Activated CD8-positive, alpha-beta memory T cell treated with anti-CD3 and anti-CD28 coated beads for 4 hours (primary cell): ENCODE measurements at regions not wholly inside any gene's neighbourhood (a gene's known extent, or its start where the extent isn't known, plus 50 kb on each side); places are given as distances from the start of the nearest gene placed in this dataset.

Experiments
- DNase-seq, 2 donors: peaks; one replicate each; pipeline ENCODE4 v3.0.0-alpha.2; 2020; ENCODE audit warnings: low read depth in 2 of 2

GRCh38 chr2:129296396-129296795, 683.1 kb upstream of the RAB6C start:
- no peak for DNase-seq

- DNase-seq, result no peak
Measured at GRCh38 chr2:129296806-129297205, 682.7 kb upstream of the RAB6C start.

- DNase-seq, result no peak
Measured at GRCh38 chr2:129297430-129297829, 682.0 kb upstream of the RAB6C start.

GRCh38 chr2:129299338-129299737, 680.1 kb upstream of the RAB6C start:
- DNase-seq, result no peak

- no peak for DNase-seq
Measured at GRCh38 chr2:129299756-129300155, 679.7 kb upstream of the RAB6C start.

GRCh38 chr2:129300456-129300855, 679.0 kb upstream of the RAB6C start:
- DNase-seq, result no peak

GRCh38 chr2:129301431-129301913, 678.0 kb upstream of the RAB6C start:
- DNase-seq, result no peak

GRCh38 chr2:129302106-129302505, 677.4 kb upstream of the RAB6C start:
- DNase-seq, result no peak

- DNase-seq, result no peak
Measured at GRCh38 chr2:129302561-129303183, 676.8 kb upstream of the RAB6C start.

- no peak for DNase-seq
Measured at GRCh38 chr2:129314120-129314519, 665.3 kb upstream of the RAB6C start.

GRCh38 chr2:129318581-129319421, 660.7 kb upstream of the RAB6C start:
- no peak for DNase-seq

- no peak for DNase-seq
Measured at GRCh38 chr2:129319422-129319717, 660.1 kb upstream of the RAB6C start.

GRCh38 chr2:129320288-129320687, 659.2 kb upstream of the RAB6C start:
- no peak for DNase-seq

GRCh38 chr2:129324349-129324748, 655.1 kb upstream of the RAB6C start:
- no peak for DNase-seq

- no peak for DNase-seq
Measured at GRCh38 chr2:129325151-129325550, 654.3 kb upstream of the RAB6C start.

- DNase-seq, result no peak
Measured at GRCh38 chr2:129329574-129329973, 649.9 kb upstream of the RAB6C start.

GRCh38 chr2:129330504-129330903, 649.0 kb upstream of the RAB6C start:
- DNase-seq, result no peak

GRCh38 chr2:129331638-129332037, 647.8 kb upstream of the RAB6C start:
- no peak for DNase-seq

GRCh38 chr2:129334128-129334527, 645.3 kb upstream of the RAB6C start:
- DNase-seq, result no peak

GRCh38 chr2:129334696-129335410, 644.6 kb upstream of the RAB6C start:
- DNase-seq, result no peak

- DNase-seq, result no peak
Measured at GRCh38 chr2:129336276-129336675, 643.2 kb upstream of the RAB6C start.

GRCh38 chr2:129337076-129337475, 642.4 kb upstream of the RAB6C start:
- no peak for DNase-seq

- DNase-seq, result no peak
Measured at GRCh38 chr2:129345540-129345939, 633.9 kb upstream of the RAB6C start.
